Epithelial cell of esophagus (primary cell): ENCODE measurements at regions not wholly inside any gene's neighbourhood (a gene's known extent, or its start where the extent isn't known, plus 50 kb on each side); places are given as distances from the start of the nearest gene placed in this dataset.
A peak's percentile ranks its signal among the peaks of the same experiment; 100 is the strongest.

Experiments
- DNase-seq: peaks from one replicate; pipeline ENCODE4 v3.0.0; 2010; ENCODE audit warnings: low read depth
- H3K4me3 ChIP-seq: 2 replicates; pipeline ENCODE4 v1.5.1; 2011; ENCODE audit warnings: mild to moderate bottlenecking, low read length, control low read depth
- CTCF ChIP-seq: IDR thresholded peaks from 2 replicates; pipeline ENCODE4 v1.5.1; 2011; ENCODE audit warnings: low read depth, mild to moderate bottlenecking, low read length, control low read depth, inconsistent platforms; ENCODE audit not compliant: insufficient read depth; ENCODE audit errors: missing control alignments

GRCh38 chr13:22152751-22153150 is 481.9 kb downstream of the FGF9 start:
- DNase-seq: no peak
- no peak overlapping the region for H3K4me3 ChIP-seq
- no peak for TF ChIP-seq CTCF

- DNase-seq: no peak
- no peak for TF ChIP-seq CTCF
- no peak overlapping the region for H3K4me3 ChIP-seq
Observed at GRCh38 chr13:22154041-22154440, 483.2 kb downstream of the FGF9 start.

- no peak overlapping the region for H3K4me3 ChIP-seq
- TF ChIP-seq CTCF: no peak
- no peak for DNase-seq
Observed at GRCh38 chr13:22161871-22162270, 491.0 kb downstream of the FGF9 start.

- TF ChIP-seq CTCF: no peak
- no peak for DNase-seq
- H3K4me3 ChIP-seq: no peak overlapping the region
Observed at GRCh38 chr13:22162889-22163288, 492.0 kb downstream of the FGF9 start.

- TF ChIP-seq CTCF: no peak
Observed at GRCh38 chr13:22168437-22169190, 497.7 kb downstream of the FGF9 start.

GRCh38 chr13:22169473-22169872 is 498.6 kb downstream of the FGF9 start:
- no peak for DNase-seq
- H3K4me3 ChIP-seq: no peak overlapping the region
- TF ChIP-seq CTCF: no peak

More at GRCh38 chr13:22168437-22169190, 497.7 kb downstream of the FGF9 start:
- H3K4me3 ChIP-seq: no peak overlapping the region
- no peak for DNase-seq

- no peak for TF ChIP-seq CTCF
- DNase-seq: peak; percentile 39
- H3K4me3 ChIP-seq: no peak overlapping the region
Observed at GRCh38 chr13:22173610-22174009, 502.7 kb downstream of the FGF9 start.
